GM06990 (cell line): ENCODE measurements at regions not wholly inside any gene's neighbourhood (a gene's known extent, or its start where the extent isn't known, plus 50 kb on each side); places are given as distances from the start of the nearest gene placed in this dataset.

Experiments used
- DNase-seq: peaks from one replicate; pipeline ENCODE4 v3.0.0-alpha.2; 2011; ENCODE audit not compliant: insufficient read length; ENCODE audit errors: extremely low read depth
- H3K27me3 ChIP-seq: replicated peaks from 2 replicates; pipeline ENCODE4 v1.6.0; 2011; ENCODE audit warnings: low read length; ENCODE audit not compliant: control insufficient read depth, insufficient read depth
- H3K36me3 ChIP-seq: 2 replicates; pipeline ENCODE4 v1.5.1; 2011; ENCODE audit warnings: low read length; ENCODE audit not compliant: control insufficient read depth, insufficient read depth
- H3K4me3 ChIP-seq: replicated peaks from 2 replicates; pipeline ENCODE4 v1.5.1; 2011; ENCODE audit warnings: low read depth, mild to moderate bottlenecking, control low read depth, low read length
- CTCF ChIP-seq: IDR thresholded peaks from 2 replicates; pipeline ENCODE4 v1.5.1; 2011; ENCODE audit warnings: low read length, control low read depth, mild to moderate bottlenecking, inconsistent platforms; ENCODE audit not compliant: insufficient read depth, poor library complexity, severe bottlenecking

GRCh38 chr2:101528501-101528900, 53.6 kb upstream of the RFX8 start:
- no peak overlapping the region for H3K4me3 ChIP-seq
- no peak for DNase-seq
- H3K36me3 ChIP-seq, result no peaks in the 10 kb centered on the region
- no peaks in the 10 kb centered on the region for H3K27me3 ChIP-seq
- TF ChIP-seq CTCF, result no peak

- H3K27me3 ChIP-seq, result no peaks in the 10 kb centered on the region
- no peak for DNase-seq
- no peak overlapping the region for H3K4me3 ChIP-seq
- H3K36me3 ChIP-seq, result no peaks in the 10 kb centered on the region
- no peak for TF ChIP-seq CTCF
Measured at GRCh38 chr2:101524806-101525430, 50.0 kb upstream of the RFX8 start.
